ENCODE measurements at regions not wholly inside any gene's neighbourhood (a gene's known extent, or its start where the extent isn't known, plus 50 kb on each side); places are given as distances from the start of the nearest gene placed in this dataset.
A peak's percentile ranks its signal among the peaks of the same experiment; 100 is the strongest.

- Histone ChIP-seq H3K9me3 (ENCODE audit: control insufficient read depth in 4 of 4, low read length in 3 of 4) (peaks cover 0 to 5% (median 2%) of the 10 kb centered on the region in 4 donors), H3K27me3 (ENCODE audit: control insufficient read depth in 4 of 4, insufficient read depth in 4 of 4, low read length in 3 of 4) (peaks cover 0 to under 1% (median 0%) of the 10 kb centered on the region in 4 donors), H3K9ac (ENCODE audit: low read depth in 1 of 2, low read length in 2 of 2) (no peak overlapping the region), H3K36me3 (ENCODE audit: control insufficient read depth in 4 of 4, insufficient read depth in 3 of 4, low read depth in 1 of 4, low read length in 3 of 4) (no peaks in the 10 kb centered on the region), H3K4me1 (ENCODE audit: control insufficient read depth in 4 of 4, insufficient read depth in 4 of 4, low read length in 3 of 4) (no peaks in the 10 kb centered on the region), H3K4me3 (ENCODE audit: low read depth in 1 of 3, low read length in 3 of 3) (no peak overlapping the region), H3K27ac (ENCODE audit: low read depth in 1 of 2, low read length in 2 of 2) (no peak overlapping the region)
- 55% methylated on average over 3 of the region's 3 CpGs for WGBS
- TF ChIP-seq REST (IDR thresholded peaks at IDR 0.05), result no peak
- TF ChIP-seq ZBTB33 (IDR thresholded peaks at IDR 0.05), result no peak
- TF ChIP-seq FOXA2 (IDR thresholded peaks at IDR 0.05), result no peak
- TF ChIP-seq EGR1 (IDR thresholded peaks at IDR 0.05; ENCODE audit: low read depth in 2 of 2), result no peak
- TF ChIP-seq HNF4A (conservative IDR thresholded peaks at IDR 0.05), result no peak
- no peak for TF ChIP-seq RXRA (IDR thresholded peaks at IDR 0.05)
- no peak for TF ChIP-seq JUND (IDR thresholded peaks at IDR 0.05)
- no peak for TF ChIP-seq RAD21 (IDR thresholded peaks at IDR 0.05)
- DNase-seq (ENCODE audit: low spot score), result no peak
These were observed 190.3 kb downstream of the C1orf94 start for GRCh38 chr1:34366875-34367624.

GRCh38 chr1:34367954-34368353 is 191.2 kb downstream of the C1orf94 start:
- WGBS, result 47% methylated on average over 6 of the region's 6 CpGs
- Histone ChIP-seq H3K4me1 (ENCODE audit: control insufficient read depth in 4 of 4, insufficient read depth in 4 of 4, low read length in 3 of 4) (no peaks in the 10 kb centered on the region), H3K4me3 (ENCODE audit: low read depth in 1 of 3, low read length in 3 of 3) (no peak overlapping the region), H3K27ac (ENCODE audit: low read depth in 1 of 2, low read length in 2 of 2) (no peak overlapping the region), H3K27me3 (ENCODE audit: control insufficient read depth in 4 of 4, insufficient read depth in 4 of 4, low read length in 3 of 4) (peaks cover 0 to 3% (median 0%) of the 10 kb centered on the region in 4 donors), H3K36me3 (ENCODE audit: control insufficient read depth in 4 of 4, insufficient read depth in 3 of 4, low read depth in 1 of 4, low read length in 3 of 4) (no peaks in the 10 kb centered on the region), H3K9me3 (ENCODE audit: control insufficient read depth in 4 of 4, low read length in 3 of 4) (peaks cover 0 to 5% (median 2%) of the 10 kb centered on the region in 4 donors), H3K9ac (ENCODE audit: low read depth in 1 of 2, low read length in 2 of 2) (no peak overlapping the region)
- no peak for DNase-seq (ENCODE audit: low spot score)
- TF ChIP-seq JUND (IDR thresholded peaks at IDR 0.05), result no peak
- TF ChIP-seq FOXA1 (IDR thresholded peaks at IDR 0.05), result no peak
- no peak for TF ChIP-seq HNF4G (IDR thresholded peaks at IDR 0.05)

- DNase-seq (ENCODE audit: low spot score), result peak; percentile 16
- H3K36me3 ChIP-seq (ENCODE audit: control insufficient read depth in 4 of 4, insufficient read depth in 3 of 4, low read depth in 1 of 4, low read length in 3 of 4), result no peaks in the 10 kb centered on the region
- H3K4me1 ChIP-seq (ENCODE audit: control insufficient read depth in 4 of 4, insufficient read depth in 4 of 4, low read length in 3 of 4), result no peaks in the 10 kb centered on the region
- H3K9me3 ChIP-seq (ENCODE audit: control insufficient read depth in 4 of 4, low read length in 3 of 4), result peaks cover 0 to 5% (median 2%) of the 10 kb centered on the region in 4 donors
- no peak for TF ChIP-seq RAD21 (IDR thresholded peaks at IDR 0.05)
- TF ChIP-seq FOXA1 (IDR thresholded peaks at IDR 0.05), result no peak
- TF ChIP-seq YY1 (IDR thresholded peaks at IDR 0.05), result no peak
- no peak for TF ChIP-seq HNF4G (IDR thresholded peaks at IDR 0.05)
- TF ChIP-seq ATF3 (IDR thresholded peaks at IDR 0.05), result no peak
- no peak for TF ChIP-seq JUND (IDR thresholded peaks at IDR 0.05)
- no peak for TF ChIP-seq NR2F2 (IDR thresholded peaks at IDR 0.05)
- TF ChIP-seq EGR1 (IDR thresholded peaks at IDR 0.05; ENCODE audit: low read depth in 2 of 2), result no peak
- no peak for TF ChIP-seq HNF4A (conservative IDR thresholded peaks at IDR 0.05)
- no peak for TF ChIP-seq FOXA2 (IDR thresholded peaks at IDR 0.05)
- TF ChIP-seq GABPA (IDR thresholded peaks at IDR 0.05 in 1 of 2, conservative IDR thresholded peaks at IDR 0.05 in 1 of 2), result no peak
- no peak for TF ChIP-seq CTCF (IDR thresholded peaks at IDR 0.05; ENCODE audit: low read depth, low read length, missing input control)
- H3K27ac ChIP-seq (ENCODE audit: low read depth in 1 of 2, low read length in 2 of 2), result no peak overlapping the region
- H3K27me3 ChIP-seq (ENCODE audit: control insufficient read depth in 4 of 4, insufficient read depth in 4 of 4, low read length in 3 of 4), result peaks cover 0 to 3% (median 0%) of the 10 kb centered on the region in 4 donors
- no peak overlapping the region for H3K4me3 ChIP-seq (ENCODE audit: low read depth in 1 of 3, low read length in 3 of 3)
- 83% methylated on average over 10 of the region's 10 CpGs for WGBS
- no peak overlapping the region for H3K9ac ChIP-seq (ENCODE audit: low read depth in 1 of 2, low read length in 2 of 2)
These were observed 193.2 kb downstream of the C1orf94 start for GRCh38 chr1:34369701-34370455.

Measured in liver (tissue), 8 donors.